ENCODE measurements at regions not wholly inside any gene's neighbourhood (a gene's known extent, or its start where the extent isn't known, plus 50 kb on each side); places are given as distances from the start of the nearest gene placed in this dataset.
"Not testable (repeated sequence)": the region's sequence is repeated elsewhere in the genome, so short reads cannot be mapped to it uniquely, and the experiment has no call there.

GRCh38 chr17:27180322-27180721 is 113.6 kb upstream of the WSB1 start:
- Mint-ChIP-seq H3K9me3 (peaks cover 5% of the 10 kb centered on the region), H3K36me3 (ENCODE audit: low read depth) (no peaks in the 10 kb centered on the region), H3K4me3 (no peak overlapping the region), H3K4me1 (no peaks in the 10 kb centered on the region), H3K27me3 (no peaks in the 10 kb centered on the region), H3K27ac (no peak overlapping the region)
- intact Hi-C loops (cut with micrococcal nuclease) = no loop called here
- no peak for DNase-seq

DNA sequence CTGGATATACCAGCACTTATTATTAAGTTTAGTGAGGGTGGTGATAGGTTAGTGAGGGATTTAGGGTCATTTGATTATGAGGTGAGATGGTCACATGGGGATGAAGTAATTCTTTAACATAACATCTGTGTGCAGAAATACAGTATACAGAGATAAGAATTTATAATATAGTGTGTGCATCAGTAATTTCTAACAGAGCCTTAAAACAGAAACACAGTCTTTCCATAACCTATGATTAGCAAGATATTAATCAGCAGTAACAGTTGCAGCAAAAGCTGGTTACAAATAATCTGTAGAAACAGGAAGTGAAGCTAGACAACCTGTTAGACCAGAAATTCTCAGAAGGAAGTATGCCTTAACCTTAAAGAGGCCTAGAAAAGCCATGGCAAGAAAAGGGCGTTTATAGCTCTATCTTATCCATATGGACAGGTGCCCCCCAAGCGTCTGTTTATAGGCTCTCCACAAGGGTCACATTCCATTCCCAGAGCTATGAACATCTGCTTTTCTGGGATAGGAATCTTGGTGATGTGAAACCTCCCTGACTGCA is 112.5 kb upstream of the WSB1 start:
- intact Hi-C loops (cut with micrococcal nuclease); H3K27me3 Mint-ChIP-seq; H3K4me1 Mint-ChIP-seq; DNase-seq; H3K27ac Mint-ChIP-seq; H3K4me3 Mint-ChIP-seq; H3K36me3 Mint-ChIP-seq (ENCODE audit: low read depth): not testable (repeated sequence)
- peaks cover 11% of the 10 kb centered on the region for H3K9me3 Mint-ChIP-seq

- no peak overlapping the region for H3K27ac Mint-ChIP-seq
- no peak overlapping the region for H3K4me3 Mint-ChIP-seq
- H3K27me3 Mint-ChIP-seq = no peaks in the 10 kb centered on the region
- H3K9me3 Mint-ChIP-seq = peaks cover 11% of the 10 kb centered on the region
- intact Hi-C loops (cut with micrococcal nuclease) = no loop called here
- H3K4me1 Mint-ChIP-seq = no peaks in the 10 kb centered on the region
- no peaks in the 10 kb centered on the region for H3K36me3 Mint-ChIP-seq (ENCODE audit: low read depth)
- DNase-seq = no peak
Observed at GRCh38 chr17:27181935-27182334, 112.0 kb upstream of the WSB1 start.

DNA sequence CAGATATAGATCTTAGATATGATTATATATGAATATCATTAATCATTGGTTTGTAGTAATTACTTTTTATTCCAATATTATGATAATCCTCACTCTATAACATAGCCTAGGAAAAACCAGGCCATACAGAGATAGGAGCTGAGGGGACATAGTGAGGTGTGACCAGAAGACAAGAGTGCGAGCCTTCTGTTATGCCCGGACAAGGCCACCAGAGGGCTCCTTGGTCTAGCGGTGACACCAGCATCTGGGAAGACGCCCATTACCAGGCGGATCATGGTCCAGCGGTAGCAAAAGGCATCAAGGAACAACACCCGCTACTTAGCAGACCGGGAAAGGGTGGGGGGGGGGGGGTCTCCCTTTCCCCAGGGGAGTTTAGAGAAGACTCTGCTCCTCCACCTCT is 96.4 kb upstream of the WSB1 start:
- H3K27ac Mint-ChIP-seq; H3K4me3 Mint-ChIP-seq; H3K27me3 Mint-ChIP-seq; intact Hi-C loops (cut with micrococcal nuclease); H3K36me3 Mint-ChIP-seq (ENCODE audit: low read depth); H3K4me1 Mint-ChIP-seq; H3K9me3 Mint-ChIP-seq; DNase-seq: not testable (repeated sequence)

GRCh38 chr17:27199948-27200347 is 94.0 kb upstream of the WSB1 start:
- H3K27me3 Mint-ChIP-seq = peaks cover 5% of the 10 kb centered on the region
- intact Hi-C loops (cut with micrococcal nuclease) = no loop called here
- DNase-seq = no peak

DNA sequence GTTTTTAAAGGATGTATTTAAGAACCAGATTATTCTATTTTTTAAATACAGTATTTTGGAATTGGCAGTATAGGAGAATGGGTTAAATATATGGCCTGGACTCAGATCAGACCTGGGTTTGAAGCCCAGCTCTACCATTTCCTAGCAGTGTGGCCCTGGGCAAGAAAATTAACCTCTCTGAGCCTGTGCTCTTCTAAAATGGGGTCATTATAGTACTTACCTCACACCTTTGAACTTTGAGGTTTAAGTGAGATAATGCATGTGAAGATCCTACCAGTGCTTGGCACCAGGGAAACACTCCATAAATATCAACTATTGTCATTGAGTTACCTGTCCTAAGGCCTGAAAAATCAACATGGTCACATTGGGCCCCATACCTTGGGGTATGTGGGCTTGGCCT is 93.4 kb upstream of the WSB1 start:
- intact Hi-C loops (cut with micrococcal nuclease) = no loop called here
- H3K4me3 Mint-ChIP-seq = no peak overlapping the region
- DNase-seq = no peak
- H3K27ac Mint-ChIP-seq = no peak overlapping the region
- H3K27me3 Mint-ChIP-seq = peaks cover 5% of the 10 kb centered on the region
- peaks cover 4% of the 10 kb centered on the region for H3K4me1 Mint-ChIP-seq
- H3K36me3 Mint-ChIP-seq (ENCODE audit: low read depth) = no peaks in the 10 kb centered on the region
- H3K9me3 Mint-ChIP-seq = no peaks in the 10 kb centered on the region

More at GRCh38 chr17:27199948-27200347, 94.0 kb upstream of the WSB1 start:
- H3K4me1 Mint-ChIP-seq = peaks cover 4% of the 10 kb centered on the region
- no peaks in the 10 kb centered on the region for H3K9me3 Mint-ChIP-seq
- H3K4me3 Mint-ChIP-seq = no peak overlapping the region
- no peak overlapping the region for H3K27ac Mint-ChIP-seq
- H3K36me3 Mint-ChIP-seq (ENCODE audit: low read depth) = no peaks in the 10 kb centered on the region

- no peak for DNase-seq
- Mint-ChIP-seq H3K4me3 (no peak overlapping the region), H3K36me3 (ENCODE audit: low read depth) (no peaks in the 10 kb centered on the region), H3K27me3 (peaks cover 5% of the 10 kb centered on the region), H3K27ac (no peak overlapping the region), H3K9me3 (peaks cover under 1% of the 10 kb centered on the region), H3K4me1 (peaks cover 6% of the 10 kb centered on the region)
- intact Hi-C loops (cut with micrococcal nuclease) = no loop called here
Observed at GRCh38 chr17:27203241-27203640, 90.7 kb upstream of the WSB1 start.

GRCh38 chr17:27206447-27206846 is 87.5 kb upstream of the WSB1 start:
- Mint-ChIP-seq H3K36me3 (ENCODE audit: low read depth) (no peaks in the 10 kb centered on the region), H3K27ac (no peak overlapping the region), H3K4me1 (peaks cover 2% of the 10 kb centered on the region), H3K9me3 (peaks cover 4% of the 10 kb centered on the region), H3K27me3 (peaks cover 7% of the 10 kb centered on the region), H3K4me3 (no peak overlapping the region)
- intact Hi-C loops (cut with micrococcal nuclease) = no loop called here
- DNase-seq = no peak

- H3K9me3 Mint-ChIP-seq = peaks cover 4% of the 10 kb centered on the region
- peaks cover 7% of the 10 kb centered on the region for H3K27me3 Mint-ChIP-seq
- intact Hi-C loops (cut with micrococcal nuclease) = no loop called here
- H3K27ac Mint-ChIP-seq = no peak overlapping the region
- H3K36me3 Mint-ChIP-seq (ENCODE audit: low read depth) = no peaks in the 10 kb centered on the region
- H3K4me1 Mint-ChIP-seq = peaks cover 2% of the 10 kb centered on the region
- DNase-seq = no peak
- no peak overlapping the region for H3K4me3 Mint-ChIP-seq
Observed at GRCh38 chr17:27207073-27207513, 86.8 kb upstream of the WSB1 start.

- H3K27ac Mint-ChIP-seq; H3K4me1 Mint-ChIP-seq; intact Hi-C loops (cut with micrococcal nuclease); H3K36me3 Mint-ChIP-seq (ENCODE audit: low read depth); H3K27me3 Mint-ChIP-seq; H3K4me3 Mint-ChIP-seq; DNase-seq; H3K9me3 Mint-ChIP-seq: not testable (repeated sequence)
Observed at GRCh38 chr17:27208370-27208769, 85.5 kb upstream of the WSB1 start.

GRCh38 chr17:27209316-27209715 is 84.6 kb upstream of the WSB1 start:
- Mint-ChIP-seq H3K4me3 (no peak overlapping the region), H3K9me3 (peaks cover 10% of the 10 kb centered on the region), H3K36me3 (ENCODE audit: low read depth) (no peaks in the 10 kb centered on the region), H3K27me3 (peaks cover 5% of the 10 kb centered on the region), H3K4me1 (peaks cover 2% of the 10 kb centered on the region), H3K27ac (no peak overlapping the region)
- intact Hi-C loops (cut with micrococcal nuclease) = no loop called here
- DNase-seq = no peak

GRCh38 chr17:27210809-27211208 is 83.1 kb upstream of the WSB1 start:
- DNase-seq; H3K27ac Mint-ChIP-seq; intact Hi-C loops (cut with micrococcal nuclease); H3K4me3 Mint-ChIP-seq; H3K27me3 Mint-ChIP-seq; H3K4me1 Mint-ChIP-seq; H3K36me3 Mint-ChIP-seq (ENCODE audit: low read depth): not testable (repeated sequence)
- peaks cover 10% of the 10 kb centered on the region for H3K9me3 Mint-ChIP-seq

- no peak overlapping the region for H3K27ac Mint-ChIP-seq
- H3K9me3 Mint-ChIP-seq = peaks cover 7% of the 10 kb centered on the region
- peaks cover 3% of the 10 kb centered on the region for H3K27me3 Mint-ChIP-seq
- intact Hi-C loops (cut with micrococcal nuclease) = no loop called here
- DNase-seq = peak; percentile 16
- no peak overlapping the region for H3K4me3 Mint-ChIP-seq
- no peaks in the 10 kb centered on the region for H3K36me3 Mint-ChIP-seq (ENCODE audit: low read depth)
- peaks cover 5% of the 10 kb centered on the region for H3K4me1 Mint-ChIP-seq
Observed at GRCh38 chr17:27216836-27217235, 77.1 kb upstream of the WSB1 start.

- no peak overlapping the region for H3K4me3 Mint-ChIP-seq
- peaks cover 5% of the 10 kb centered on the region for H3K4me1 Mint-ChIP-seq
- intact Hi-C loops (cut with micrococcal nuclease) = no loop called here
- no peaks in the 10 kb centered on the region for H3K36me3 Mint-ChIP-seq (ENCODE audit: low read depth)
- DNase-seq = peak; percentile 36
- peaks cover 7% of the 10 kb centered on the region for H3K9me3 Mint-ChIP-seq
- H3K27me3 Mint-ChIP-seq = peaks cover 3% of the 10 kb centered on the region
- H3K27ac Mint-ChIP-seq = peak overlapping the region; percentile 25
Observed at GRCh38 chr17:27217631-27218030, 76.3 kb upstream of the WSB1 start.

DNA sequence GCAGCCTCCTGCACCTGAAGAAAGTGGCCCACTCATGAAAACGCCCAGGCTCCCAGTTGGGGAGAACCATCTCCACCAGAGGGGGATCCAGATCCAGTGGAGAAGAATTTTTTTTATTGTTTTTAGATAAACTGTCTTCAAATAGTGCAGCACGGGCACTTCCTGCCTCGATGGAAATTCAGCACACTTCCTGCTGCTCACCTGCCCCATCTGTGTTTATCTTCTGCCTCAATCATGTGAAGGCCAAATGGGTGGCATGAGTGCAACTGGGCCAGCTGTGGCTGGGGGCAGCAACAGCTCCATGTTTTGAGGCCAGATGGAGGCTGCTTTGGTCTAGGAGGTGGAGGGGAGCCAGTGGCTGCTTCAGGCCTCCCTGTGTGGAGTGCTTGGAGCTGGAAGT is 75.9 kb upstream of the WSB1 start:
- Mint-ChIP-seq H3K27ac (no peak overlapping the region), H3K4me3 (no peak overlapping the region), H3K9me3 (peaks cover 7% of the 10 kb centered on the region), H3K27me3 (peaks cover 3% of the 10 kb centered on the region), H3K36me3 (ENCODE audit: low read depth) (no peaks in the 10 kb centered on the region), H3K4me1 (peaks cover 5% of the 10 kb centered on the region)
- intact Hi-C loops (cut with micrococcal nuclease) = no loop called here
- DNase-seq = no peak

Measured in activated CD4-positive, alpha-beta T cell treated with anti-CD3 and anti-CD28 coated beads, Interleukin-2, amount 10 ng/mL, durations not matched to agents 24 days and 14 days (primary cell).